ENCODE measurements at regions not wholly inside any gene's neighbourhood (a gene's known extent, or its start where the extent isn't known, plus 50 kb on each side); places are given as distances from the start of the nearest gene placed in this dataset.

DNA sequence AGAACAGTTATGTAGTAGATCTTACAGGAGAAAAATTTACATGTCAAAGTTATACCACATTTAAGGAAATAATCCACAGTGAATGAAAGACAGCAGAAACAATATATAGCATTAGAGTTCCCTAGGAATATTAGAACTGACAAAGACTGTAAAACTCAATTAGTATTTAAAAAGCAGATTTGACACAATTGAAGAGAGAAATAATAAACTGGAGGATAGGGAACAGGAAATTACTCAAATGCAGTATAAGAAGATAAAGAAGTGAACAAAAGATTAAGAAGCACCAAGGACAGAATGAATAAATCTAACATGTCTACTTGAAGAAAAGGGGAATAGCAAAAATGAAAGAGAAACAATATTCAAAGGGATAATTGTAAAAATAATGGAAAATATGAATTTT, 132.6 kb upstream of the CHRNA7 start:
- peaks cover 0 to 4% (median 1%) of the 10 kb centered on the region in 4 donors for H3K9me3 ChIP-seq (ENCODE audit: control insufficient read depth in 4 of 4, insufficient read depth in 3 of 4, low read length in 3 of 4)
- no peaks in the 10 kb centered on the region for H3K4me1 ChIP-seq (ENCODE audit: control insufficient read depth in 5 of 5, insufficient read depth in 5 of 5, low read length in 5 of 5)
- no peak for DNase-seq
- H3K36me3 ChIP-seq (ENCODE audit: control insufficient read depth in 4 of 4, insufficient read depth in 4 of 4, low read length in 4 of 4): no peaks in the 10 kb centered on the region
- H3K4me3 ChIP-seq: no peak overlapping the region
- no peak overlapping the region for H3K9ac ChIP-seq (ENCODE audit: insufficient read depth in 1 of 2, low read length in 2 of 2)
- H3K27ac ChIP-seq (ENCODE audit: low read depth in 1 of 2, low read length in 1 of 2): no peak overlapping the region
- ATAC-seq (ENCODE audit: insufficient read depth, low FRiP score): no peak
- TF ChIP-seq, protein P1, sequence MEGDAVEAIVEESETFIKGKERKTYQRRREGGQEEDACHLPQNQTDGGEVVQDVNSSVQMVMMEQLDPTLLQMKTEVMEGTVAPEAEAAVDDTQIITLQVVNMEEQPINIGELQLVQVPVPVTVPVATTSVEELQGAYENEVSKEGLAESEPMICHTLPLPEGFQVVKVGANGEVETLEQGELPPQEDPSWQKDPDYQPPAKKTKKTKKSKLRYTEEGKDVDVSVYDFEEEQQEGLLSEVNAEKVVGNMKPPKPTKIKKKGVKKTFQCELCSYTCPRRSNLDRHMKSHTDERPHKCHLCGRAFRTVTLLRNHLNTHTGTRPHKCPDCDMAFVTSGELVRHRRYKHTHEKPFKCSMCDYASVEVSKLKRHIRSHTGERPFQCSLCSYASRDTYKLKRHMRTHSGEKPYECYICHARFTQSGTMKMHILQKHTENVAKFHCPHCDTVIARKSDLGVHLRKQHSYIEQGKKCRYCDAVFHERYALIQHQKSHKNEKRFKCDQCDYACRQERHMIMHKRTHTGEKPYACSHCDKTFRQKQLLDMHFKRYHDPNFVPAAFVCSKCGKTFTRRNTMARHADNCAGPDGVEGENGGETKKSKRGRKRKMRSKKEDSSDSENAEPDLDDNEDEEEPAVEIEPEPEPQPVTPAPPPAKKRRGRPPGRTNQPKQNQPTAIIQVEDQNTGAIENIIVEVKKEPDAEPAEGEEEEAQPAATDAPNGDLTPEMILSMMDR (IDR thresholded peaks at IDR 0.05; ENCODE audit: control extremely low read depth, extremely low read depth): no peak
- no peaks in the 10 kb centered on the region for H3K27me3 ChIP-seq (ENCODE audit: control insufficient read depth in 3 of 3, insufficient read depth in 3 of 3, low read length in 2 of 3)

DNA sequence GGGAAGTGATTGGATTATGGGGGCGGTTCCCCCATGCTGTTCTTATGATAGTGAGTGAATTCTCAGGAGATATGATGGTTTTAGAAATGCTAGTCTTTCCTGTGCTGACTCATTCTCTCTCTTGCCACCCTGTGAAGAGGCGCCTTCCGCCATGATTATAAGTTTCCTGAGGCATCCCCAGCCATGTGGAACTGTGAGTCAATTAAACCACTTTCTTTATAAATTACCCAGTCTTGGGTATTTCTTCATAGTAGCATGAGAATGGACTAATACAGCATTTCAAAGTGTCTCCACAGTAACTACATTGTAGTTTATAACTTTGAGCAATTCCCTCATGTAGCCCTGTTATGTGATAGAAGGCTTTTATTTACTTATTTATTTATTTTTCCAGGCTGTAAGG, 128.8 kb upstream of the CHRNA7 start:
- Histone ChIP-seq H3K4me1 (ENCODE audit: control insufficient read depth in 5 of 5, insufficient read depth in 5 of 5, low read length in 5 of 5) (peaks cover 0 to 2% (median 0%) of the 10 kb centered on the region in 5 donors), H3K9ac (ENCODE audit: insufficient read depth in 1 of 2, low read length in 2 of 2) (no peak overlapping the region), H3K36me3 (ENCODE audit: control insufficient read depth in 4 of 4, insufficient read depth in 4 of 4, low read length in 4 of 4) (no peaks in the 10 kb centered on the region), H3K27me3 (ENCODE audit: control insufficient read depth in 3 of 3, insufficient read depth in 3 of 3, low read length in 2 of 3) (no peaks in the 10 kb centered on the region), H3K9me3 (ENCODE audit: control insufficient read depth in 4 of 4, insufficient read depth in 3 of 4, low read length in 3 of 4) (peaks cover 0 to 4% (median 1%) of the 10 kb centered on the region in 4 donors), H3K4me3 (no peak overlapping the region), H3K27ac (ENCODE audit: low read depth in 1 of 2, low read length in 1 of 2) (no peak overlapping the region)
- WGBS, 2 donors: 92 to 96% methylated on average over 3 of the region's 3 CpGs
- no peak for ATAC-seq (ENCODE audit: insufficient read depth, low FRiP score)
- no peak for DNase-seq
- TF ChIP-seq, protein P1 (IDR thresholded peaks at IDR 0.05; ENCODE audit: control extremely low read depth, extremely low read depth): no peak

DNA sequence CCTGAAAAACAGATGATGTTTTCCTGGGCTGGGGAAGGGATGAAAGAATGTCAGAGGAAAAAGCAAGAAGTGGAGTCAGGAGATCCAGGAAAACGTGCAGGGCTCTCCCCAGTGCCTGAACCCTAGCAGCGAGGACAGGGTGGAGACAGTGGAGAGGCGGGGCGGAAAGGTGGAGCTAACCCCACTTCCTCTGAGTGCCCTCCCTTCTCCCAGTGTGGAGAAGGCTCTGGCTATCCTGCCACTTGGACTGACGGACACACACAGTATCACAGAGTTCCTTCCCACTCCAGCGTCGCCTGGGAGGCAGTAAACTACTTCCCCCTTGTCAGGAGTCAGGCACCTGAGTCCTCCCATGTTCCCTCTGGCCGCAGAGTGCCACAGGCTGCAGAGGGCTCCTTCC, 125.3 kb upstream of the CHRNA7 start:
- WGBS, 2 donors: 7 to 12% methylated on average over 8 of the region's 8 CpGs
- ATAC-seq (ENCODE audit: insufficient read depth, low FRiP score): peak; percentile 62
- DNase-seq: peak in 1 of 3 donors; percentile 12

More for the DNA sequence above, 125.3 kb upstream of the CHRNA7 start:
- Histone ChIP-seq H3K36me3 (ENCODE audit: control insufficient read depth in 4 of 4, insufficient read depth in 4 of 4, low read length in 4 of 4) (no peaks in the 10 kb centered on the region), H3K27ac (ENCODE audit: low read depth in 1 of 2, low read length in 1 of 2) (no peak overlapping the region), H3K27me3 (ENCODE audit: control insufficient read depth in 3 of 3, insufficient read depth in 3 of 3, low read length in 2 of 3) (no peaks in the 10 kb centered on the region), H3K4me3 (no peak overlapping the region), H3K9ac (ENCODE audit: insufficient read depth in 1 of 2, low read length in 2 of 2) (no peak overlapping the region), H3K9me3 (ENCODE audit: control insufficient read depth in 4 of 4, insufficient read depth in 3 of 4, low read length in 3 of 4) (peaks cover 0 to 2% (median 0%) of the 10 kb centered on the region in 4 donors), H3K4me1 (ENCODE audit: control insufficient read depth in 5 of 5, insufficient read depth in 5 of 5, low read length in 5 of 5) (peaks cover 0 to 2% (median 0%) of the 10 kb centered on the region in 5 donors)
- TF ChIP-seq, protein P1 (IDR thresholded peaks at IDR 0.05; ENCODE audit: control extremely low read depth, extremely low read depth): no peak

Data from lung (tissue), 11 donors.